Cardiac muscle cell (in vitro differentiated cells and primary cell): ENCODE measurements at regions not wholly inside any gene's neighbourhood (a gene's known extent, or its start where the extent isn't known, plus 50 kb on each side); places are given as distances from the start of the nearest gene placed in this dataset.

ENCODE experiments used
- DNase-seq, 2 donors: peaks; one replicate each; pipeline versions ENCODE4 v3.0.0 to v3.0.0-alpha.2; 2010 to 2017; ENCODE audit warnings: low read depth in 1 of 2, low spot score in 1 of 2
- H3K27ac ChIP-seq: fragments of 200-600 bp; sonication (generic); 2 replicates; pipeline ENCODE4 v1.5.1; 2016
- H3K27me3 ChIP-seq: fragments of 200-600 bp; sonication (generic); 2 replicates; pipeline ENCODE4 v1.6.0; 2016; ENCODE audit warnings: control low read depth
- H3K36me3 ChIP-seq: fragments of 200-600 bp; sonication (generic); 2 replicates; pipeline ENCODE4 v1.5.1; 2016; ENCODE audit warnings: control low read depth
- H3K4me1 ChIP-seq: fragments of 200-600 bp; sonication (generic); 2 replicates; pipeline ENCODE4 v1.8.1; 2017; ENCODE audit warnings: low read depth, mild to moderate bottlenecking, mixed run types
- H3K4me3 ChIP-seq: fragments of 200-600 bp; sonication (generic); 2 replicates; pipeline ENCODE4 v1.5.1; 2016; ENCODE audit warnings: mild to moderate bottlenecking
- H3K9me3 ChIP-seq: fragments of 200-600 bp; sonication (generic); 2 replicates; pipeline ENCODE4 v1.5.1; 2017; ENCODE audit warnings: low read depth, mild to moderate bottlenecking, control low read depth
- CTCF ChIP-seq: IDR thresholded peaks from 2 replicates; pipeline ENCODE4 v1.5.1; 2012; ENCODE audit warnings: low read depth, mild to moderate bottlenecking, low read length

- TF ChIP-seq CTCF: no peak
- Histone ChIP-seq H3K9me3 (no peaks in the 10 kb centered on the region), H3K4me1 (no peaks in the 10 kb centered on the region), H3K4me3 (no peak overlapping the region), H3K36me3 (no peaks in the 10 kb centered on the region), H3K27me3 (no peaks in the 10 kb centered on the region), H3K27ac (no peak overlapping the region)
- DNase-seq: no peak
Measured at GRCh38 chr4:26223155-26223554, 97.7 kb upstream of the RBPJ start.

- H3K4me1 ChIP-seq: no peaks in the 10 kb centered on the region
- no peak overlapping the region for H3K27ac ChIP-seq
- H3K36me3 ChIP-seq: no peaks in the 10 kb centered on the region
- no peak for DNase-seq
- H3K27me3 ChIP-seq: no peaks in the 10 kb centered on the region
- no peak for TF ChIP-seq CTCF
- no peak overlapping the region for H3K4me3 ChIP-seq
- H3K9me3 ChIP-seq: no peaks in the 10 kb centered on the region
Measured at GRCh38 chr4:26226629-26227376, 94.0 kb upstream of the RBPJ start.

- Histone ChIP-seq H3K4me3 (no peak overlapping the region), H3K27ac (no peak overlapping the region), H3K36me3 (no peaks in the 10 kb centered on the region), H3K4me1 (no peaks in the 10 kb centered on the region), H3K9me3 (no peaks in the 10 kb centered on the region), H3K27me3 (no peaks in the 10 kb centered on the region)
- TF ChIP-seq CTCF: no peak
- DNase-seq: no peak
Measured at GRCh38 chr4:26227601-26228229, 93.1 kb upstream of the RBPJ start.

- Histone ChIP-seq H3K4me1 (no peaks in the 10 kb centered on the region), H3K27me3 (no peaks in the 10 kb centered on the region), H3K36me3 (no peaks in the 10 kb centered on the region), H3K9me3 (no peaks in the 10 kb centered on the region), H3K4me3 (no peak overlapping the region), H3K27ac (no peak overlapping the region)
- DNase-seq: no peak
- TF ChIP-seq CTCF: no peak
Measured at GRCh38 chr4:26228883-26229282, 91.9 kb upstream of the RBPJ start.

GRCh38 chr4:26229974-26230373 lies 90.8 kb upstream of the RBPJ start:
- Histone ChIP-seq H3K27me3 (no peaks in the 10 kb centered on the region), H3K27ac (no peak overlapping the region), H3K4me1 (no peaks in the 10 kb centered on the region), H3K36me3 (no peaks in the 10 kb centered on the region), H3K9me3 (no peaks in the 10 kb centered on the region), H3K4me3 (no peak overlapping the region)
- no peak for TF ChIP-seq CTCF
- DNase-seq: no peak
